ENCODE measurements at regions not wholly inside any gene's neighbourhood (a gene's known extent, or its start where the extent isn't known, plus 50 kb on each side); places are given as distances from the start of the nearest gene placed in this dataset.

GRCh38 chr13:104327211-104327610 is 1261.0 kb upstream of the SLC10A2 start:
- no peak overlapping the region for H3K4me3 Mint-ChIP-seq
- H3K4me1 Mint-ChIP-seq: no peaks in the 10 kb centered on the region
- no peak overlapping the region for H3K27ac Mint-ChIP-seq (ENCODE audit: low read depth)
- no peaks in the 10 kb centered on the region for H3K27me3 Mint-ChIP-seq
- ATAC-seq (replicated peaks; ENCODE audit: extremely low read depth, poor library complexity, severe bottlenecking) (no peak), DNase-seq (ENCODE audit: low spot score in 2 of 2) (no peak)
- peaks cover 14% of the 10 kb centered on the region for H3K9me3 Mint-ChIP-seq
- H3K36me3 Mint-ChIP-seq (ENCODE audit: insufficient read depth): no peaks in the 10 kb centered on the region

- no peak for DNase-seq (ENCODE audit: low spot score in 2 of 2)
- ATAC-seq (replicated peaks; ENCODE audit: extremely low read depth, poor library complexity, severe bottlenecking): no peak
- Mint-ChIP-seq H3K27me3 (no peaks in the 10 kb centered on the region), H3K4me3 (no peak overlapping the region), H3K27ac (ENCODE audit: low read depth) (no peak overlapping the region), H3K9me3 (peaks cover 10% of the 10 kb centered on the region), H3K36me3 (ENCODE audit: insufficient read depth) (no peaks in the 10 kb centered on the region), H3K4me1 (no peaks in the 10 kb centered on the region)
These were observed 1260.3 kb upstream of the SLC10A2 start for GRCh38 chr13:104326523-104326922.

- H3K27ac Mint-ChIP-seq (ENCODE audit: low read depth): no peak overlapping the region
- H3K4me1 Mint-ChIP-seq: no peaks in the 10 kb centered on the region
- DNase-seq (ENCODE audit: low spot score in 2 of 2): no peak
- ATAC-seq (replicated peaks; ENCODE audit: extremely low read depth, poor library complexity, severe bottlenecking): no peak
- H3K27me3 Mint-ChIP-seq: no peaks in the 10 kb centered on the region
- no peaks in the 10 kb centered on the region for H3K36me3 Mint-ChIP-seq (ENCODE audit: insufficient read depth)
- no peak overlapping the region for H3K4me3 Mint-ChIP-seq
- peaks cover 9% of the 10 kb centered on the region for H3K9me3 Mint-ChIP-seq
These were observed 1255.5 kb upstream of the SLC10A2 start for GRCh38 chr13:104321756-104322155.

DNA sequence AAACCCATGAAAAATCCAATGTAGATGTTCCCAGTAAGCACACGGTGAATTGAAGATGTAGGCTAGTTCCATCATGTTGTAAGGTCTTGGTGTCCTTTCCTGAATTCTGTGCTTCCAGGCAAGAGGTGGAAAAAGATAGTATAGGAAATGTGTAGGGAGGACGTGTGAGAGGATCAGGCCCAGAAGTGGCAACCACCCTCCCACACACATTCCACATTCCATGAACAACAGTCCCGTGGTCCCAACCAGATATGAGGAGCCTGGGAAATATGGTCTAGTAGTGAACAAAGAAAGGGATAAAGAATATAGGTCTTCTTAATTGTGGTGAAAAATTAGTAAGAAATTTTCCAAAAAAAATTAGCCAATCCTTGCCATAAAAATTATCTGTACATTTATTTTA is 1254.2 kb upstream of the SLC10A2 start:
- Mint-ChIP-seq H3K9me3 (peaks cover 9% of the 10 kb centered on the region), H3K4me3 (no peak overlapping the region)
- ATAC-seq (replicated peaks; ENCODE audit: extremely low read depth, poor library complexity, severe bottlenecking): no peak

DNA sequence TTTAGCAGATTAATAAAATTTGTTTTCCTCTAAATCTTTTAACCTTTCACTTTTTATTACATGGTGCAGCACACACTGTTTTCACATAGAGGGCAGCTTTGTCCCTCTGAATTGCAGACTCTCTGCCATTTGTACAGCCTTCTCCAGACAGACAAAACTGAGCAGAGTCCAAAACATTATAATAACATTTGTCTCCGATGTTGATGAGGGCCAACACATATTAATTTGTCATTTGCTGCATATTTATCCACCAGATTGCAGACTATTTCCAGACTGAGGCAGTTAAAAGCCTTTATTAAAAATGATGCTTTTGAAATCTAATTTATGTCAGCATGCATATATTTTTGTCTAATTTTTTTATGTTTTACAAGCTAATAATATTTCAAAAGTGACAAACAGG is 1251.9 kb upstream of the SLC10A2 start:
- Mint-ChIP-seq H3K27ac (ENCODE audit: low read depth) (no peak overlapping the region), H3K4me3 (no peak overlapping the region), H3K36me3 (ENCODE audit: insufficient read depth) (no peaks in the 10 kb centered on the region), H3K27me3 (no peaks in the 10 kb centered on the region), H3K9me3 (peaks cover 9% of the 10 kb centered on the region), H3K4me1 (no peaks in the 10 kb centered on the region)
- ATAC-seq (replicated peaks; ENCODE audit: extremely low read depth, poor library complexity, severe bottlenecking) (no peak), DNase-seq (ENCODE audit: low spot score in 2 of 2) (no peak)

More for the DNA sequence above, 1254.2 kb upstream of the SLC10A2 start:
- Mint-ChIP-seq H3K36me3 (ENCODE audit: insufficient read depth) (no peaks in the 10 kb centered on the region), H3K4me1 (no peaks in the 10 kb centered on the region), H3K27me3 (no peaks in the 10 kb centered on the region), H3K27ac (ENCODE audit: low read depth) (no peak overlapping the region)
- no peak for DNase-seq (ENCODE audit: low spot score in 2 of 2)

- Mint-ChIP-seq H3K4me3 (no peak overlapping the region), H3K27ac (ENCODE audit: low read depth) (no peak overlapping the region), H3K9me3 (peaks cover 16% of the 10 kb centered on the region), H3K4me1 (no peaks in the 10 kb centered on the region), H3K27me3 (no peaks in the 10 kb centered on the region), H3K36me3 (ENCODE audit: insufficient read depth) (no peaks in the 10 kb centered on the region)
- DNase-seq (ENCODE audit: low spot score in 2 of 2): no peak
- ATAC-seq (replicated peaks; ENCODE audit: extremely low read depth, poor library complexity, severe bottlenecking): no peak
These were observed 1249.4 kb upstream of the SLC10A2 start for GRCh38 chr13:104315606-104316005.

GRCh38 chr13:104314926-104315535 is 1248.8 kb upstream of the SLC10A2 start:
- Mint-ChIP-seq H3K4me3 (no peak overlapping the region), H3K27ac (ENCODE audit: low read depth) (no peak overlapping the region), H3K9me3 (peaks cover 11% of the 10 kb centered on the region), H3K36me3 (ENCODE audit: insufficient read depth) (no peaks in the 10 kb centered on the region), H3K4me1 (no peaks in the 10 kb centered on the region), H3K27me3 (no peaks in the 10 kb centered on the region)
- no peak for DNase-seq (ENCODE audit: low spot score in 2 of 2)
- ATAC-seq (replicated peaks; ENCODE audit: extremely low read depth, poor library complexity, severe bottlenecking): no peak

GRCh38 chr13:104314321-104314720 is 1248.1 kb upstream of the SLC10A2 start:
- no peaks in the 10 kb centered on the region for H3K4me1 Mint-ChIP-seq
- H3K4me3 Mint-ChIP-seq: no peak overlapping the region

DNA sequence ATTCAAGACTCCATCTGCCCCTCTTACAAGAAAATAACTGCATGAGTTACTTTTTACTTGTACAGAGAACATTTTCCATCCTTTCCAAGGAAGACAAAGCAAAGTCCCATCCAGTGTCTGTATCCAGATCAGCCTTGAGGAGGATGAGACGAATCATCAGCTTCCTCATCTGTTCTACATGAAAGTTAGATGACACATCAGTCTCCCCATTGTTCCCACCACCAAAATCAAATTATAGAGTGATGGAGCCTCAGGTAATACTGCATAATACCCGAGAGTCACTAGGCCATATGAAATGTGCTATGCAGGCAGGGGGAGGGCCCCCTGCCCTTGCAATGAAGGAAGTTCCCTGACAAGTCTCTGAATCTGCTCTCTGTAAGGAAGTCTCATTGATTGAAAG is 1244.6 kb upstream of the SLC10A2 start:
- Mint-ChIP-seq H3K4me1 (no peaks in the 10 kb centered on the region), H3K9me3 (peaks cover 25% of the 10 kb centered on the region)
- DNase-seq (ENCODE audit: low spot score in 2 of 2): no peak

More at GRCh38 chr13:104314321-104314720, 1248.1 kb upstream of the SLC10A2 start:
- Mint-ChIP-seq H3K36me3 (ENCODE audit: insufficient read depth) (no peaks in the 10 kb centered on the region), H3K27me3 (no peaks in the 10 kb centered on the region), H3K27ac (ENCODE audit: low read depth) (no peak overlapping the region), H3K9me3 (peaks cover 11% of the 10 kb centered on the region)
- no peak for DNase-seq (ENCODE audit: low spot score in 2 of 2)
- no peak for ATAC-seq (replicated peaks; ENCODE audit: extremely low read depth, poor library complexity, severe bottlenecking)

GRCh38 chr13:104309431-104309830 is 1243.2 kb upstream of the SLC10A2 start:
- ATAC-seq (replicated peaks; ENCODE audit: extremely low read depth, poor library complexity, severe bottlenecking) (no peak), DNase-seq (ENCODE audit: low spot score in 2 of 2) (no peak)
- no peaks in the 10 kb centered on the region for H3K36me3 Mint-ChIP-seq (ENCODE audit: insufficient read depth)
- H3K4me3 Mint-ChIP-seq: no peak overlapping the region
- no peak overlapping the region for H3K27ac Mint-ChIP-seq (ENCODE audit: low read depth)
- H3K9me3 Mint-ChIP-seq: peaks cover 25% of the 10 kb centered on the region
- H3K4me1 Mint-ChIP-seq: no peaks in the 10 kb centered on the region
- no peaks in the 10 kb centered on the region for H3K27me3 Mint-ChIP-seq

More for the DNA sequence above, 1244.6 kb upstream of the SLC10A2 start:
- Mint-ChIP-seq H3K27me3 (no peaks in the 10 kb centered on the region), H3K4me3 (no peak overlapping the region), H3K27ac (ENCODE audit: low read depth) (no peak overlapping the region), H3K36me3 (ENCODE audit: insufficient read depth) (no peaks in the 10 kb centered on the region)
- no peak for ATAC-seq (replicated peaks; ENCODE audit: extremely low read depth, poor library complexity, severe bottlenecking)

DNA sequence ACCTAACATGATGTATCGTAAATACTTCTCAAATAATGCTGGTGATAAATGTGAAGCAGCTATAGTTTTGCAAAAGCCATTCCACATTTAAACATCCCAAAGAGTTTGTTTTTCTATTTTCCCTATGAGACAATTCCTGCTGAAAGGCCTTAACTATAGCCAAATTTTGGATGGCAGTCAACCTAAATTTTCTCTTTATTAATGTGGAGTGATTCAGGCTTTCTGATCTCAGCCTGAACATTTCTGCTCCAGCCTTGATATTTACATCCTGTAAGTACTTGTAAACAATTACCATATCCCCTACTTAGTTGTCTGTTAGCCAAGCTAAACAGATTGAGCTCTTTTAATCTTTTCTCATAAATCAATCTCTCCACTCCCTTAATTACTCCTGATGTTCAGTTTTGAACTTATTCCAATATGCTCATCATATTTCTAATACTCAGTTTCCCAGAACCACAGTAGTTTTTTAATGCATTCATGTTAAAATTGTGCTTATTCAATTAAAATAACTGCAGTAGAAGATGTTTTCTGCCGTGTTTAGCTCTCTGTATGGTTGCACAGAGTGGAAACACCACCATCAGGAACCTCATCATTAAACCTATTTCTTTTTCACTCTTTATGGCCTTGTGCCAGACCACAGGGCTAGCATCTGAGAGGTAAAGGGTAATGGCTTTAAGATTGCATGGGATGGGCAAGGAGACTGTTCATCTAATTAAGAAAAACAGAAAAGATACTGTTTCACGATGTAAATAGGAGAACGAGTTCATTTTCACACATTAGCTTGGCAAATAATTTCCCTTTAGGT is 1235.2 kb upstream of the SLC10A2 start:
- peaks cover 12% of the 10 kb centered on the region for H3K9me3 Mint-ChIP-seq
- no peaks in the 10 kb centered on the region for H3K4me1 Mint-ChIP-seq
- DNase-seq (ENCODE audit: low spot score in 2 of 2) (no peak), ATAC-seq (replicated peaks; ENCODE audit: extremely low read depth, poor library complexity, severe bottlenecking) (no peak)
- H3K36me3 Mint-ChIP-seq (ENCODE audit: insufficient read depth): no peaks in the 10 kb centered on the region
- H3K4me3 Mint-ChIP-seq: no peak overlapping the region
- H3K27ac Mint-ChIP-seq (ENCODE audit: low read depth): no peak overlapping the region
- no peaks in the 10 kb centered on the region for H3K27me3 Mint-ChIP-seq

GRCh38 chr13:104297075-104297474 is 1230.9 kb upstream of the SLC10A2 start:
- H3K27ac Mint-ChIP-seq (ENCODE audit: low read depth): no peak overlapping the region
- DNase-seq (ENCODE audit: low spot score in 2 of 2) (no peak), ATAC-seq (replicated peaks; ENCODE audit: extremely low read depth, poor library complexity, severe bottlenecking) (no peak)
- H3K4me3 Mint-ChIP-seq: no peak overlapping the region
- H3K9me3 Mint-ChIP-seq: peaks cover 12% of the 10 kb centered on the region
- H3K27me3 Mint-ChIP-seq: no peaks in the 10 kb centered on the region
- H3K4me1 Mint-ChIP-seq: no peaks in the 10 kb centered on the region
- no peaks in the 10 kb centered on the region for H3K36me3 Mint-ChIP-seq (ENCODE audit: insufficient read depth)

DNA sequence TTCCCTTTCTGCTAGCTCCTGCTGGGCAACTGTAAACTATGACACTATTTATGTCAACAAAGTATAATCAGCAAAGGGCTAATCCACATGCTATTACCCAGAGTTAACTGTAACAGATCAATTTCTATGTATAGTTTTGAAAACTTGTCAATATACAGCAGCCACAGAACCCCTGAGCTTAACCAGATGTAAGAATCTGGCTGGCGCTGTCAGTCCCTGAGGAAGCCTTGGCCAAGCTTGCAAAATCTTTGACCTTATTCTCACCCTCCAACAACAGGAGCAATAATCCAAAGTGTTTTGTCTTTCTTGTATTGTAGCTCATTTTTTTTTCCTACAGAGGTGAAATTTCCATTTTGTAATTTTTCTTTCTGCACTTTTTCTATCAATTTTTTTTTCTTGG is 1230.1 kb upstream of the SLC10A2 start:
- DNase-seq (ENCODE audit: low spot score in 2 of 2): no peak
- no peaks in the 10 kb centered on the region for H3K4me1 Mint-ChIP-seq
- no peaks in the 10 kb centered on the region for H3K27me3 Mint-ChIP-seq
- ATAC-seq (replicated peaks; ENCODE audit: extremely low read depth, poor library complexity, severe bottlenecking): no peak
- H3K9me3 Mint-ChIP-seq: peaks cover 15% of the 10 kb centered on the region
- H3K4me3 Mint-ChIP-seq: no peak overlapping the region
- H3K27ac Mint-ChIP-seq (ENCODE audit: low read depth): no peak overlapping the region
- H3K36me3 Mint-ChIP-seq (ENCODE audit: insufficient read depth): no peaks in the 10 kb centered on the region

Measured in central memory CD8-positive, alpha-beta T cell (primary cell).